BJ (cell line): ENCODE measurements at regions not wholly inside any gene's neighbourhood (a gene's known extent, or its start where the extent isn't known, plus 50 kb on each side); places are given as distances from the start of the nearest gene placed in this dataset.

ENCODE experiments used
- CTCF ChIA-PET: fragments of 350-600 bp; formaldehyde crosslinking; extraction: SDS; loops from one replicate; lab custom pipeline; 2021; ENCODE audit warnings: antibody characterized with exemption, inconsistent platforms; lab: Yijun Ruan, JAX
- POLR2A ChIA-PET: fragments of 300-600 bp; sonication (Branson Sonifier 250); formaldehyde crosslinking; extraction: SDS; loops from one replicate; lab custom pipeline; 2021; ENCODE audit warnings: antibody characterized with exemption; lab: Charles Lee
- DNase-seq: peaks from one replicate; pipeline ENCODE4 v3.0.0-alpha.2; 2011; ENCODE audit warnings: low read depth
- H3K27me3 ChIP-seq: 2 replicates; pipeline ENCODE4 v1.6.0; 2011; ENCODE audit warnings: low read length; ENCODE audit not compliant: control insufficient read depth, insufficient read depth
- H3K36me3 ChIP-seq: 2 replicates; pipeline ENCODE4 v1.5.1; 2011; ENCODE audit warnings: low read length; ENCODE audit not compliant: control insufficient read depth, insufficient read depth
- H3K4me3 ChIP-seq: 2 replicates; pipeline ENCODE4 v1.5.1; 2011; ENCODE audit warnings: low read depth, mild to moderate bottlenecking, control low read depth, low read length
- TF ChIP-seq, protein P1 (sequence below): IDR thresholded peaks from 2 replicates; pipeline ENCODE4 v1.5.1; 2011; ENCODE audit warnings: low read depth, mild to moderate bottlenecking, control low read depth, inconsistent platforms, low read length, moderate library complexity; ENCODE audit not compliant: insufficient read depth

DNA sequence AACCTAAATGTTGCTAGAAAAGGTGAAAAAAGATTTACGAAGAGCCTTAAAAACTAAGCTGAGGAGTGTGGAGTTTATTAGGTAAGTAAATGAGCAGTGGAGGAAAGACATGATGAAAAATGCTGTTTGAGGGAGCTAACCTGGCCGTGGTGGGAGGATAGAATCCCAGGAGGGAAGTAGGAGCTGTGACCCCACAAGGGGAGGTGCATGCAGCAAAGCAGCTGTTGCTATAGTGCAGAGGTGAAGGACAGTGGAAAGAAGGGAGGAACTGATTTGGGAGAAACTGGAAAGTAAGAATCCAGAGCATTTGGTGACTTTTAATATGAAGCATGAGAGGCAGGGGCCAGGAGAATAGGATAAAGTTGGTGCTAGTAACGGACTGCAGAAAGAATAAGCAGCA, 271.7 kb upstream of the ADGRL2 start:
- CTCF ChIA-PET = no interaction called here
- TF ChIP-seq, protein P1, sequence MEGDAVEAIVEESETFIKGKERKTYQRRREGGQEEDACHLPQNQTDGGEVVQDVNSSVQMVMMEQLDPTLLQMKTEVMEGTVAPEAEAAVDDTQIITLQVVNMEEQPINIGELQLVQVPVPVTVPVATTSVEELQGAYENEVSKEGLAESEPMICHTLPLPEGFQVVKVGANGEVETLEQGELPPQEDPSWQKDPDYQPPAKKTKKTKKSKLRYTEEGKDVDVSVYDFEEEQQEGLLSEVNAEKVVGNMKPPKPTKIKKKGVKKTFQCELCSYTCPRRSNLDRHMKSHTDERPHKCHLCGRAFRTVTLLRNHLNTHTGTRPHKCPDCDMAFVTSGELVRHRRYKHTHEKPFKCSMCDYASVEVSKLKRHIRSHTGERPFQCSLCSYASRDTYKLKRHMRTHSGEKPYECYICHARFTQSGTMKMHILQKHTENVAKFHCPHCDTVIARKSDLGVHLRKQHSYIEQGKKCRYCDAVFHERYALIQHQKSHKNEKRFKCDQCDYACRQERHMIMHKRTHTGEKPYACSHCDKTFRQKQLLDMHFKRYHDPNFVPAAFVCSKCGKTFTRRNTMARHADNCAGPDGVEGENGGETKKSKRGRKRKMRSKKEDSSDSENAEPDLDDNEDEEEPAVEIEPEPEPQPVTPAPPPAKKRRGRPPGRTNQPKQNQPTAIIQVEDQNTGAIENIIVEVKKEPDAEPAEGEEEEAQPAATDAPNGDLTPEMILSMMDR = no peak
- Histone ChIP-seq H3K4me3 (no peak overlapping the region), H3K27me3 (no peaks in the 10 kb centered on the region), H3K36me3 (no peaks in the 10 kb centered on the region)
- no peak for DNase-seq
- POLR2A ChIA-PET = no interaction called here

GRCh38 chr1:81525085-81525484, 275.6 kb upstream of the ADGRL2 start:
- DNase-seq = no peak
- H3K36me3 ChIP-seq = no peaks in the 10 kb centered on the region
- POLR2A ChIA-PET = no interaction called here
- TF ChIP-seq, protein P1 = no peak
- no peak overlapping the region for H3K4me3 ChIP-seq
- CTCF ChIA-PET = interaction anchor here (0.7 kb wide), 1 partner anchor 103 kb away, joined by 3 read pairs; no protein-coding TSS in a partner anchor
- no peaks in the 10 kb centered on the region for H3K27me3 ChIP-seq

DNA sequence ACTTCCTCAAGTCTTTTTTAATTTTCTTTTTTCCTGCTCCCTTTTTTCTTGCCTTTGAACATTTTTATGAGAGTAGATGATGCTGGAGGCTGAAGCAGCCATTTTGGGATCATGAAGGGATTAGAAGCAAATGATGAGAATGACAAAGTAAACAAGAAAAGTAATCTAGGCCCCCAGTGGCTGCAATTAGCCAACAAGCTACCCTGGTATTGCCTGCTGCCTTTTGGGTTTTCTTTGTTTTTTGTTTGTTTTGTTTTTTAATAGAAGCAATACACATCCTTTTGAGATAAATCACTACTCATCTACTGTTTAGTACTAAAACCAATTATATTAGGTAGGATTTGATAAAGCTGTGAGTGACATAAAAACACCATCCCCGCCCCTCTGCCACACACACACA, 280.7 kb upstream of the ADGRL2 start:
- H3K27me3 ChIP-seq = no peaks in the 10 kb centered on the region

DNA sequence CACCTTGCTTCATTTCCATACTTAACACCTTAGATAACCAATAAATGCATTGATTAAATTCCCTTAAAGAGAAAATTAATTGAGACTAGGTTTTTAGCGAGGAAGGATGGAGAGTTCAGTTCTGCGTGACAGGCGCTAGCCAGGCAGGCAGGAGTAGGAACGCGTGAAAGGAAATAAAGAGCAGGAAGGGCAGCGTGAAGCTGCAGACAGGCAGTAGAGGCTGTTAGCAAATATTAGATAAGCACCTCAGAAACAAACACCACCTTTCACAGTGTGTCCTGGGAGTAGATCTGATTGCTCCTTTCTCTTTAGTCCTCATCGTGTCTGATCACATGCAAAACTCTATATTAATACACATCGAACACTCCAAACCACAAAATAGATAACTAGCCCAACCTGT, 282.7 kb upstream of the ADGRL2 start:
- no peaks in the 10 kb centered on the region for H3K27me3 ChIP-seq
- ChIA-PET POLR2A (no interaction called here), CTCF (no interaction called here)
- H3K4me3 ChIP-seq = no peak overlapping the region
- DNase-seq = no peak
- TF ChIP-seq, protein P1 = no peak
- H3K36me3 ChIP-seq = no peaks in the 10 kb centered on the region

More for the DNA sequence above, 280.7 kb upstream of the ADGRL2 start:
- H3K4me3 ChIP-seq = no peak overlapping the region
- no peak for DNase-seq
- TF ChIP-seq, protein P1 = no peak
- ChIA-PET CTCF (no interaction called here), POLR2A (no interaction called here)
- H3K36me3 ChIP-seq = no peaks in the 10 kb centered on the region

GRCh38 chr1:81513796-81514354, 286.9 kb upstream of the ADGRL2 start:
- H3K27me3 ChIP-seq = no peaks in the 10 kb centered on the region
- CTCF ChIA-PET = no interaction called here
- POLR2A ChIA-PET = no interaction called here
- DNase-seq = no peak
- TF ChIP-seq, protein P1 = no peak
- no peak overlapping the region for H3K4me3 ChIP-seq
- H3K36me3 ChIP-seq = no peaks in the 10 kb centered on the region
